Heart left ventricle (tissue), 16 donors: ENCODE measurements at regions not wholly inside any gene's neighbourhood (a gene's known extent, or its start where the extent isn't known, plus 50 kb on each side); places are given as distances from the start of the nearest gene placed in this dataset.

ENCODE experiments used
- ATAC-seq, 4 donors: fragments of 200-7000 bp; cut with Tn5 transposase; one replicate each; pipeline ENCODE4 v1.9.1; 2020 to 2022; ENCODE audit warnings: moderate library complexity in 4 of 4, mild to moderate bottlenecking in 3 of 4, moderate number of reproducible peaks in 1 of 4
- DNase-seq, 5 donors: peaks; one replicate each; pipeline ENCODE4 v3.0.0-alpha.2; 2020
- H3K27ac ChIP-seq, 12 donors: fragments of 200-600 bp; sonication (generic) in 4 of 12; one replicate each; pipeline versions ENCODE4 v1.5.0 to v1.8.0; 2016 to 2022; ENCODE audit warnings: mild to moderate bottlenecking in 2 of 12
- H3K27me3 ChIP-seq, 9 donors: fragments of 200-600 bp; sonication (generic) in 2 of 9; one replicate each; pipeline versions ENCODE4 v1.5.1 to v1.8.0; 2016 to 2022; ENCODE audit warnings: mild to moderate bottlenecking in 3 of 9
- H3K36me3 ChIP-seq, 9 donors: fragments of 200-600 bp; sonication (generic) in 2 of 9; one replicate each; pipeline versions ENCODE4 v1.5.0 to v1.8.0; 2018 to 2022; ENCODE audit warnings: mild to moderate bottlenecking in 2 of 9
- H3K4me1 ChIP-seq, 12 donors: fragments of 200-600 bp; sonication (generic) in 4 of 12; one replicate each; pipeline versions ENCODE4 v1.5.0 to v1.8.0; 2016 to 2022; ENCODE audit warnings: mild to moderate bottlenecking in 3 of 12
- H3K4me3 ChIP-seq, 12 donors: fragments of 200-600 bp; sonication (generic) in 4 of 12; one replicate each; pipeline versions ENCODE4 v1.5.0 to v1.8.0; 2017 to 2022; ENCODE audit warnings: mild to moderate bottlenecking in 9 of 12, moderate library complexity in 4 of 12
- H3K9me3 ChIP-seq, 12 donors: fragments of 200-600 bp; sonication (generic) in 4 of 12; one replicate each; pipeline versions ENCODE4 v1.5.0 to v1.8.0; 2016 to 2022; ENCODE audit warnings: mild to moderate bottlenecking in 1 of 12
- CTCF ChIP-seq, 12 donors: fragments of 200-600 bp; sonication (generic) in 4 of 12; IDR thresholded peaks; one replicate each; pipeline versions ENCODE4 v1.5.0 to v1.8.0; 2018 to 2022; ENCODE audit warnings: antibody characterized with exemption in 12 of 12, mild to moderate bottlenecking in 5 of 12
- POLR2A ChIP-seq, 2 donors: fragments of 450-650 bp; IDR thresholded peaks; one replicate each; pipeline ENCODE4 v1.6.1; 2017; ENCODE audit warnings: antibody characterized with exemption in 2 of 2, mild to moderate bottlenecking in 2 of 2, moderate library complexity in 2 of 2
- WGBS, 4 donors: extraction: QIAGEN DNeasy Blood & Tissue Kit in 2 of 4; methylation state at CpG; one replicate each; pipeline versions ENCODE4 v1.1.5 to v1.1.7; 2013 to 2018; 5-methylcytosine and 5-hydroxymethylcytosine counted together
- intact Hi-C, 10 donors: fragments of 100-400 bp; cut with DNase I; formaldehyde crosslinking; loops; one replicate each; pipeline versions ENCODE4 v1.11.1 to v1.14.2; 2022
- donor health status: ischemic (EF 13 %, LVEDD 7.1; RV severe dilation, severe dysfunction).
- donor health status: healthy with polysubstance abuse.
- donor health status: DM: no; HTN: yes; CAD: no.
- donor health status: DM: no; HTN: no; CAD: no.
- donor health status: ischemic (EF 25% LVEDD 6.9; RV normal size, moderate dysfunction).
- donor health status: ischemic (EF 25% LVEDD 5.7; RV mildly dilated, moderate dysfunction).
- donor health status: healthy.
- donor health status: DM: yes; HTN: yes; CAD: no.
- donor health status: ischemic (EF 35%, LVEDD 5.7; RV mildly dilated, moderate dysfunction).
- donor health status: nonischemic (EF 11% LVEDD 7.7; RV severe dilation, severe dysfunction).
- donor health status: DM: yes; HTN: yes; CAD: no.
- donor health status: PGD.
- donor health status: ischemic (EF 29% LVEDD 5.4; RV normal size, mild dysfunction).
- donor health status: nonischemic (EF 23%, LVEDD 6.1; RV moderate dilation, normal function).

GRCh38 chr4:102437111-102437510 is 64.0 kb upstream of the NFKB1 start:
- no peak overlapping the region for H3K27ac ChIP-seq
- no peak for TF ChIP-seq POLR2A (IDR thresholded peaks at IDR 0.05)
- no peak for TF ChIP-seq CTCF (IDR thresholded peaks at IDR 0.05)
- ATAC-seq (no peak), DNase-seq (no peak)
- 76 to 91% (median 85%) methylated on average over 3 of the region's 3 CpGs for WGBS, 4 donors
- intact Hi-C loops = loop anchor here in 5 of 10 donors (10.0 kb wide), 4 partner anchors 92 to 668 kb away; partner anchors contain the start of genes BDH2 (in 2 of the 5), CISD2 (in 2 of the 5) and SLC39A8 (in 1 of the 5)
- no peaks in the 10 kb centered on the region for H3K27me3 ChIP-seq
- H3K36me3 ChIP-seq = no peaks in the 10 kb centered on the region
- H3K4me1 ChIP-seq = peaks cover 0 to 24% (median 13%) of the 10 kb centered on the region in 12 donors
- H3K9me3 ChIP-seq = peaks cover 0 to 7% (median 0%) of the 10 kb centered on the region in 12 donors
- no peak overlapping the region for H3K4me3 ChIP-seq

- ATAC-seq (peak in 3 of 4 donors; percentile 13 to 55 (median 25)), DNase-seq (no peak)
- H3K36me3 ChIP-seq = no peaks in the 10 kb centered on the region
- peaks cover 0 to 7% (median 0%) of the 10 kb centered on the region in 12 donors for H3K9me3 ChIP-seq
- no peaks in the 10 kb centered on the region for H3K27me3 ChIP-seq
- no peak overlapping the region for H3K4me3 ChIP-seq
- WGBS, 4 donors = 75 to 81% (median 78%) methylated on average over 4 of the region's 4 CpGs
- no peak for TF ChIP-seq CTCF (IDR thresholded peaks at IDR 0.05)
- no peak for TF ChIP-seq POLR2A (IDR thresholded peaks at IDR 0.05)
- H3K4me1 ChIP-seq = peaks cover 0 to 24% (median 13%) of the 10 kb centered on the region in 12 donors
- intact Hi-C loops = loop anchor here in 5 of 10 donors (10.0 kb wide), 4 partner anchors 94 to 666 kb away; partner anchors contain the start of genes BDH2 (in 2 of the 5), CISD2 (in 2 of the 5) and SLC39A8 (in 1 of the 5)
- peak overlapping the region in 8 of 12 donors; percentile 0 to 62 (median 44) for H3K27ac ChIP-seq
Observed at GRCh38 chr4:102438396-102439235, 62.5 kb upstream of the NFKB1 start.

GRCh38 chr4:102439236-102439614 is 61.9 kb upstream of the NFKB1 start:
- peaks cover 0 to 7% (median 0%) of the 10 kb centered on the region in 12 donors for H3K9me3 ChIP-seq
- peaks cover 0 to 24% (median 13%) of the 10 kb centered on the region in 12 donors for H3K4me1 ChIP-seq
- 21 to 35% (median 22%) methylated on average over 3 of the region's 3 CpGs for WGBS, 4 donors
- no peak overlapping the region for H3K4me3 ChIP-seq
- H3K36me3 ChIP-seq = no peaks in the 10 kb centered on the region
- no peak for TF ChIP-seq POLR2A (IDR thresholded peaks at IDR 0.05)
- TF ChIP-seq CTCF (IDR thresholded peaks at IDR 0.05) = no peak
- ATAC-seq = peak; percentile 54 to 88 (median 68)
- peak in 1 of 5 donors; percentile 12 for DNase-seq
- intact Hi-C loops = loop anchor here in 5 of 10 donors (10.0 kb wide), 4 partner anchors 94 to 666 kb away; partner anchors contain the start of genes BDH2 (in 2 of the 5), CISD2 (in 2 of the 5) and SLC39A8 (in 1 of the 5)
- peak overlapping the region in 7 of 12 donors; percentile 0 to 62 (median 50) for H3K27ac ChIP-seq
- H3K27me3 ChIP-seq = no peaks in the 10 kb centered on the region

- no peak for TF ChIP-seq POLR2A (IDR thresholded peaks at IDR 0.05)
- TF ChIP-seq CTCF (IDR thresholded peaks at IDR 0.05) = no peak
- Histone ChIP-seq H3K9me3 (peaks cover 0 to 3% (median 0%) of the 10 kb centered on the region in 12 donors), H3K27ac (peak overlapping the region in 7 of 12 donors; percentile 0 to 62 (median 50)), H3K4me3 (no peak overlapping the region), H3K4me1 (peaks cover 0 to 24% (median 13%) of the 10 kb centered on the region in 12 donors), H3K36me3 (no peaks in the 10 kb centered on the region), H3K27me3 (no peaks in the 10 kb centered on the region)
- intact Hi-C loops = loop anchor here in 8 of 10 donors (5.0 to 10.0 kb wide), 7 partner anchors 55 to 665 kb away; partner anchors contain the start of genes BDH2 (in 4 of the 8), CISD2 (in 2 of the 8) and SLC39A8 (in 1 of the 8)
- ATAC-seq (peak; percentile 44 to 87 (median 66)), DNase-seq (no peak)
Observed at GRCh38 chr4:102439812-102440211, 61.3 kb upstream of the NFKB1 start.
